ENCODE measurements at regions not wholly inside any gene's neighbourhood (a gene's known extent, or its start where the extent isn't known, plus 50 kb on each side); places are given as distances from the start of the nearest gene placed in this dataset.
A peak's percentile ranks its signal among the peaks of the same experiment; 100 is the strongest.

DNA sequence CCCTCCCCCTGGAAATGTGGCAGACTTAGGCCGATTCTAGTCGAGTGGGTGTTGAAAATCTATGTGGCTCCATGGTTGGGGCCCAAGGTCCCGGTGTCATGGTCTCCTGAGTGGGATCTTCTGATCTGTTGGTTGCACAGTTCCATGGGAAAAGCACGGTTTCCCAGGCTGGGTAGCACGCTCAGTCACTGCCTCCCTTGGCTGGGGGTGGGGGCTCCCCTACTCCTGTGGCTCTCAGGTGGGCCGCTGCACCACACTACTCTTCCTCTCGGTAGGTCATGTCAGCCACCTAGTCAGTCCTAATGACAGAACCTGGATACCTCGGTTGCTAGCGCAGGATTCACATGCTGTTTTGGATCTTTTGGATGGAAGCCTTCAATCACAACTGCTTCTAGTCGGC is 247.0 kb downstream of the SPRY2 start:
- Histone ChIP-seq H3K27me3 (no peaks in the 10 kb centered on the region), H3K4me3 (no peak overlapping the region), H3K27ac (no peak overlapping the region), H3K9me3 (no peaks in the 10 kb centered on the region), H3K36me3 (no peaks in the 10 kb centered on the region), H3K4me1 (no peaks in the 10 kb centered on the region)
- ATAC-seq = no peak
- TF ChIP-seq POLR2A (IDR thresholded peaks at IDR 0.05) (no peak), POLR2AphosphoS5 (IDR thresholded peaks at IDR 0.05) (no peak)
- 56 to 92% methylated on average over 1 to 7 of the region's 10 CpGs for WGBS, 2 donors (ENCODE audit: low coverage in 1 of 2)

DNA sequence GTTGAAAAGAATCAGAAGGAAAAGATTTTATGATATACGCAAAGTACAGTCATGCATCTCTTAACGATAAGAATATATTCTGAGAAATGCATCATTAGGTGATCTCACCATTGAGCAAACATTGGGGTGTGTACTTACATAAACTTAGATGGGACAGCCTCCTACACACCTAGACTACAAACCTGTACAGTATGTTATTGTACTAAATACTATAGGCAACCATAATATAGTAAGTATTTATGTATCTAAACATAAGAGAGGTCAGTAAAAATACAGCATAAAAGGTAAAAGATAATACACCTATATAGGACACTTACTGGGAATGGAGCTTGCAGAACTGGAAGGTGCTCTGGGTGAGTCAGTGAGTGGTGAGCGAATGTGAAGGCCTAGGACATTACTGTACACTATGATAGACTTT is 254.6 kb downstream of the SPRY2 start:
- no peak overlapping the region for H3K27ac ChIP-seq
- peaks cover 0 to 21% (median 0%) of the 10 kb centered on the region in 3 donors for H3K4me1 ChIP-seq
- H3K9me3 ChIP-seq = no peaks in the 10 kb centered on the region
- no peak overlapping the region for H3K4me3 ChIP-seq
- 94% methylated on average over 3 of the region's 3 CpGs for WGBS, 2 donors (ENCODE audit: low coverage in 1 of 2)
- no peaks in the 10 kb centered on the region for H3K27me3 ChIP-seq
- TF ChIP-seq POLR2A (IDR thresholded peaks at IDR 0.05) (no peak), POLR2AphosphoS5 (IDR thresholded peaks at IDR 0.05) (no peak), EP300 (IDR thresholded peaks at IDR 0.05) (no peak), CTCF (IDR thresholded peaks at IDR 0.05) (no peak)
- no peaks in the 10 kb centered on the region for H3K36me3 ChIP-seq
- ATAC-seq = no peak

- peak; percentile 34 for ATAC-seq
- H3K4me1 ChIP-seq = peaks cover 0 to 21% (median 0%) of the 10 kb centered on the region in 3 donors
- TF ChIP-seq POLR2AphosphoS5 (IDR thresholded peaks at IDR 0.05) = peak; percentile 30
- TF ChIP-seq POLR2A (IDR thresholded peaks at IDR 0.05) = no peak
- no peak for TF ChIP-seq CTCF (IDR thresholded peaks at IDR 0.05)
- H3K36me3 ChIP-seq = no peaks in the 10 kb centered on the region
- H3K27me3 ChIP-seq = no peaks in the 10 kb centered on the region
- H3K9me3 ChIP-seq = no peaks in the 10 kb centered on the region
- H3K4me3 ChIP-seq = no peak overlapping the region
- 5 to 20% methylated on average over 4 of the region's 4 CpGs for WGBS, 2 donors (ENCODE audit: low coverage in 1 of 2)
- peak overlapping the region in 3 of 4 donors; percentile 5 to 33 (median 30) for H3K27ac ChIP-seq
These were observed 256.9 kb downstream of the SPRY2 start for GRCh38 chr13:80083853-80084676.

DNA sequence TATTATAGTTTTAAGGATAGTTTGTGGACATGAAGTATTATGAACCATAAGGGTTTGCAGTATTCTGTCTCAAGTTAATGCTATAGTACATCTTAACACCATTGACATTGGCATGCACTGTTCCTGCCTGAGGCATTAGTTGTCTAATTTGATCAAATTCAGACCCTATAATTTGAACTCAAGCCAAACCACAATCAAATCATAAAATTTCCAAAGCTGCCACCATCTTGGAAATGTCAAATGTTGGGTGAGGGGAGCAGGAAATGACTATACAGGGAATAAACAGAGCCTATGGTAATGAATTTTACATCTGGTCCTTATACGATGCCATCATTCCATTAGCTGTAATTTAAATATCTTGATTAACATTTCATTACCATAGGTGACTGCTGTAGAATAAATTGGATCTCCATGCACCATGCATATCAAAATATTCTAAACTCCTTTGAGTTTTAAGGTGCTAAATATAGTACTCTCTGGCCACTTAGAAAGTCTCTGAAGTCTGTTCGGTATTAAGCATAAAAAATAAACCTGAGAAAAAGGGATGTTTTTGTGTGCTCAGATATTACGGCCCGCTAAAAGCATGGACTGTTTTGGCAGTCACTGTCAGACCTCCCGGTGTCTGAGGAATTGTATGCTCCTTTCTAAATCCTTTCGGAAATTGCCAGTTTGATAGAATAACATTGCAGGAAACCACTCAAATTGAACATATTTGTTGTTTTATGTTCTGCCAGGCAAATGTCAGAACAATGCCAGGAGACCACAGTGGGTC is 257.7 kb downstream of the SPRY2 start:
- TF ChIP-seq POLR2AphosphoS5 (IDR thresholded peaks at IDR 0.05) = no peak
- TF ChIP-seq POLR2A (IDR thresholded peaks at IDR 0.05) = no peak
- no peak for TF ChIP-seq EP300 (IDR thresholded peaks at IDR 0.05)
- no peak for TF ChIP-seq CTCF (IDR thresholded peaks at IDR 0.05)
- WGBS, 2 donors (ENCODE audit: low coverage in 1 of 2) = 26 to 29% methylated on average over 5 to 6 of the region's 6 CpGs

DNA sequence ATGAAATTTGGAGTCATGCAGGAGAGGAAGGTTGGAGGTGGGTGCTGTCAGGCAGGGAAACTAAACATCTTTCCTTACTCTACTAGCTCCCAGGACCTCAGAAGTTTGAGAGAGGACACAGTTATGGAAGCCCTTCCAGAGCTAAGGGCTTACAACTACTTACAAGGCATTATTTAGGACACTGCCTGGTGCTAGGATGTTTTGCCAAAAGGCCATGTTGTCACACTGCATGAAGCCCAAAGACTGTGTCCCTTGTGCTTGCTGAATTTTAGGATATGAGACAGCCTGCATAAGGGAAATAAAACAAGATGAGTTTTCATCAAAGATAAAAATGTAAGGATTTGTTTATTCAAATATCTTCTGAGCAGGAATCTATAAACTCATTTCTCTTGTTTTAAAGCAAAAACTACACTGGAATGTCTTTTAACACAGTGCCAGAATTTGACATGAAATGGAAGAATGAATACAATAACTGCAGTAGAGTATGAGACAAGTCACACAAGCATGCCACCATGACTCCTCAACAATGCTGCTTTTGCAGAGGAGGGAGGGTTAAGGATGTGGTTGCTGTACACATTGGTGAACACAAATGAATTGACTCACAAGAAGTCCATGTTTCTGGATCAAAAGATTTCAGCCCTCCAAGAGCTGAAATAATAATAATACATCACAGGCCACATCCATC is 258.4 kb downstream of the SPRY2 start:
- TF ChIP-seq POLR2AphosphoS5 (IDR thresholded peaks at IDR 0.05) (no peak), POLR2A (IDR thresholded peaks at IDR 0.05) (no peak), EP300 (IDR thresholded peaks at IDR 0.05) (no peak), CTCF (IDR thresholded peaks at IDR 0.05) (no peak)
- Histone ChIP-seq H3K27ac (no peak overlapping the region), H3K27me3 (no peaks in the 10 kb centered on the region), H3K4me1 (peaks cover 0 to 21% (median 0%) of the 10 kb centered on the region in 3 donors), H3K4me3 (no peak overlapping the region), H3K9me3 (no peaks in the 10 kb centered on the region), H3K36me3 (no peaks in the 10 kb centered on the region)
- no peak for ATAC-seq

More for the DNA sequence above, 257.7 kb downstream of the SPRY2 start:
- peaks cover 0 to 21% (median 0%) of the 10 kb centered on the region in 3 donors for H3K4me1 ChIP-seq
- H3K9me3 ChIP-seq = no peaks in the 10 kb centered on the region
- ATAC-seq = no peak
- H3K4me3 ChIP-seq = no peak overlapping the region
- no peaks in the 10 kb centered on the region for H3K27me3 ChIP-seq
- no peaks in the 10 kb centered on the region for H3K36me3 ChIP-seq
- H3K27ac ChIP-seq = peak overlapping the region in 3 of 4 donors; percentile 5 to 33 (median 30)

All from gastroesophageal sphincter (tissue), 4 donors.